ENCODE measurements at regions not wholly inside any gene's neighbourhood (a gene's known extent, or its start where the extent isn't known, plus 50 kb on each side); places are given as distances from the start of the nearest gene placed in this dataset.
"Not testable (repeated sequence)": the region's sequence is repeated elsewhere in the genome, so short reads cannot be mapped to it uniquely, and the experiment has no call there.

- no peak for ATAC-seq
- no peak for TF ChIP-seq ZFP3 (CRISPR knock-in tag; IDR thresholded peaks at IDR 0.05)
- no peak for TF ChIP-seq CREB5 (CRISPR knock-in tag; IDR thresholded peaks at IDR 0.05; ENCODE audit: low read depth)
- no peak for TF ChIP-seq RARB (CRISPR knock-in tag; IDR thresholded peaks at IDR 0.05)
- no peak for TF ChIP-seq TOX (CRISPR knock-in tag; IDR thresholded peaks at IDR 0.05; ENCODE audit: borderline replicate concordance)
- no peak for TF ChIP-seq ISL1 (CRISPR knock-in tag; IDR thresholded peaks at IDR 0.05)
- TF ChIP-seq PPARA (CRISPR knock-in tag; IDR thresholded peaks at IDR 0.05; ENCODE audit: borderline replicate concordance): no peak
Measured at GRCh38 chr6:134753001-134753400, 196.9 kb downstream of the ALDH8A1 start.

GRCh38 chr6:134752445-134752844 lies 197.5 kb downstream of the ALDH8A1 start:
- no peak for TF ChIP-seq SNAI2 (CRISPR knock-in tag; IDR thresholded peaks at IDR 0.05)
- TF ChIP-seq ZNF70 (CRISPR knock-in tag; IDR thresholded peaks at IDR 0.05): no peak
- no peak for ATAC-seq

- 0 out of 3 replicates have a peak, but pooled peaks have one; percentile 40 for ATAC-seq
- no peak for TF ChIP-seq ESRRG (CRISPR knock-in tag; IDR thresholded peaks at IDR 0.05)
Measured at GRCh38 chr6:134750669-134751068, 199.2 kb downstream of the ALDH8A1 start.

GRCh38 chr6:134748484-134748883 lies 201.4 kb downstream of the ALDH8A1 start:
- no peak for ATAC-seq
- TF ChIP-seq ISL1 (CRISPR knock-in tag; IDR thresholded peaks at IDR 0.05): no peak
- TF ChIP-seq GLIS3 (CRISPR knock-in tag; IDR thresholded peaks at IDR 0.05): no peak
- TF ChIP-seq POU6F1 (CRISPR knock-in tag; IDR thresholded peaks at IDR 0.05; ENCODE audit: borderline replicate concordance, low read depth): no peak

- not testable (repeated sequence) for ATAC-seq
Measured at GRCh38 chr6:134747197-134747596, 202.7 kb downstream of the ALDH8A1 start.

- TF ChIP-seq ZFP30 (CRISPR knock-in tag; IDR thresholded peaks at IDR 0.05) (no peak), POU6F1 (CRISPR knock-in tag; IDR thresholded peaks at IDR 0.05; ENCODE audit: borderline replicate concordance, low read depth) (no peak), OSR1 (CRISPR knock-in tag; IDR thresholded peaks at IDR 0.05) (no peak), ISL1 (CRISPR knock-in tag; IDR thresholded peaks at IDR 0.05) (no peak), TOX (CRISPR knock-in tag; IDR thresholded peaks at IDR 0.05; ENCODE audit: borderline replicate concordance) (no peak), PPARA (CRISPR knock-in tag; IDR thresholded peaks at IDR 0.05; ENCODE audit: borderline replicate concordance) (no peak), ZNF8 (CRISPR knock-in tag; IDR thresholded peaks at IDR 0.05) (no peak), ZNF70 (CRISPR knock-in tag; IDR thresholded peaks at IDR 0.05) (no peak), RARB (CRISPR knock-in tag; IDR thresholded peaks at IDR 0.05) (no peak), TSHZ2 (CRISPR knock-in tag; IDR thresholded peaks at IDR 0.05) (no peak), ZC3H10 (CRISPR knock-in tag; IDR thresholded peaks at IDR 0.05) (no peak), BACH2 (CRISPR knock-in tag; IDR thresholded peaks at IDR 0.05; ENCODE audit: borderline replicate concordance) (no peak), ESRRG (CRISPR knock-in tag; IDR thresholded peaks at IDR 0.05) (no peak), ARNTL (CRISPR knock-in tag; IDR thresholded peaks at IDR 0.05; ENCODE audit: borderline replicate concordance, low read depth) (no peak), SNAI2 (CRISPR knock-in tag; IDR thresholded peaks at IDR 0.05) (no peak)
- no peak for ATAC-seq
Measured at GRCh38 chr6:134746140-134746539, 203.8 kb downstream of the ALDH8A1 start.

- not testable (repeated sequence) for ATAC-seq
Measured at GRCh38 chr6:134745192-134745591, 204.7 kb downstream of the ALDH8A1 start.

Data from SK-N-SH treated with all-trans-retinoic acid at 6 μM for 48 hours (cell line).